HEK293 (cell line): ENCODE measurements at regions not wholly inside any gene's neighbourhood (a gene's known extent, or its start where the extent isn't known, plus 50 kb on each side); places are given as distances from the start of the nearest gene placed in this dataset.

Experiments used
- CTCF ChIA-PET: fragments of 350-600 bp; formaldehyde crosslinking; extraction: SDS; loops from one replicate; lab custom pipeline; 2021; ENCODE audit warnings: antibody characterized with exemption; lab: Yijun Ruan, JAX
- POLR2A ChIA-PET: fragments of 300-600 bp; formaldehyde crosslinking; extraction: SDS; loops from one replicate; lab custom pipeline; 2020; ENCODE audit warnings: antibody characterized with exemption, inconsistent platforms; lab: Yijun Ruan, JAX
- H3K27ac ChIP-seq: fragments of 200-500 bp; sonication (Bioruptor generic); 2 replicates; pipeline ENCODE4 v1.5.1; 2014; ENCODE audit warnings: low read depth, low read length, control low read depth, inconsistent platforms; ENCODE audit errors: extremely low read depth
- H3K36me3 ChIP-seq, 2 experiments: fragments of 200-500 bp in 1 of 2; sonication (Bioruptor generic) in 1 of 2; 1 replicate in 1 of 2; 2 replicates in 1 of 2; pipeline ENCODE4 v1.5.1; 2014 to 2017; ENCODE audit warnings: inconsistent platforms in 2 of 2, low read length in 2 of 2; ENCODE audit not compliant: control insufficient read depth in 2 of 2, insufficient read depth in 1 of 2
- H3K4me1 ChIP-seq: fragments of 200-500 bp; sonication (Bioruptor generic); 2 replicates; pipeline ENCODE4 v1.5.1; 2014; ENCODE audit warnings: mild to moderate bottlenecking, low read length, inconsistent platforms; ENCODE audit not compliant: control insufficient read depth, insufficient read depth
- H3K4me3 ChIP-seq: 2 replicates; pipeline ENCODE4 v1.5.1; 2011; ENCODE audit warnings: low read depth, mild to moderate bottlenecking, control low read depth, low read length, moderate library complexity
- H3K9me3 ChIP-seq: fragments of 200-500 bp; sonication (Bioruptor generic); 2 replicates; pipeline ENCODE4 v1.5.1; 2014; ENCODE audit warnings: low read depth, low read length, inconsistent platforms; ENCODE audit not compliant: control insufficient read depth, insufficient read depth
- HOXD13 ChIP-seq: sonication (generic); formaldehyde crosslinking; IDR thresholded peaks from 2 replicates; pipeline ENCODE4 v1.8.0; 2022; ENCODE audit warnings: missing genetic modification reagents, borderline replicate concordance
- PRDM2 ChIP-seq: fragments of 450-650 bp; formaldehyde crosslinking; IDR thresholded peaks from 2 replicates; pipeline ENCODE4 v1.5.1; 2016; ENCODE audit warnings: missing biosample characterization, missing genetic modification characterization, borderline replicate concordance
- PRDM6 ChIP-seq: fragments of 450-650 bp; formaldehyde crosslinking; IDR thresholded peaks from 2 replicates; pipeline ENCODE4 v1.5.1; 2017; ENCODE audit warnings: missing biosample characterization, missing genetic modification characterization
- ZNF174 ChIP-seq: fragments of 450-650 bp; formaldehyde crosslinking; IDR thresholded peaks from 2 replicates; pipeline ENCODE4 v1.5.0; 2017; ENCODE audit warnings: missing biosample characterization, mild to moderate bottlenecking, missing genetic modification characterization
- ZNF202 ChIP-seq: fragments of 450-650 bp; formaldehyde crosslinking; IDR thresholded peaks from 2 replicates; pipeline ENCODE4 v1.5.1; 2016; ENCODE audit warnings: missing biosample characterization, missing genetic modification characterization, borderline replicate concordance
- ZNF341 ChIP-seq: fragments of 450-650 bp; formaldehyde crosslinking; IDR thresholded peaks from 2 replicates; pipeline ENCODE4; 2016; ENCODE audit warnings: low read depth, missing biosample characterization, missing genetic modification characterization
- ZNF48 ChIP-seq: fragments of 450-650 bp; formaldehyde crosslinking; IDR thresholded peaks from 2 replicates; pipeline ENCODE4 v1.5.1; 2016; ENCODE audit warnings: missing biosample characterization, missing genetic modification characterization
- ZNF558 ChIP-seq: fragments of 450-650 bp; formaldehyde crosslinking; IDR thresholded peaks from 2 replicates; pipeline ENCODE4 v1.5.1; 2016; ENCODE audit warnings: missing biosample characterization, missing genetic modification characterization
- ZNF561 ChIP-seq: fragments of 450-650 bp; IDR thresholded peaks from 2 replicates; pipeline ENCODE4 v1.5.1; 2018; ENCODE audit warnings: missing biosample characterization, missing genetic modification characterization, borderline replicate concordance
- ZNF658 ChIP-seq: fragments of 450-650 bp; formaldehyde crosslinking; IDR thresholded peaks from 2 replicates; pipeline ENCODE4; 2016; ENCODE audit warnings: missing biosample characterization, missing genetic modification characterization
- ZNF677 ChIP-seq: fragments of 450-650 bp; IDR thresholded peaks from 2 replicates; pipeline ENCODE4 v1.5.0; 2018; ENCODE audit warnings: missing biosample characterization, mild to moderate bottlenecking, missing genetic modification characterization, moderate library complexity
- ZSCAN18 ChIP-seq: fragments of 450-650 bp; formaldehyde crosslinking; IDR thresholded peaks from 2 replicates; pipeline ENCODE4 v1.5.1; 2016; ENCODE audit warnings: missing biosample characterization, missing genetic modification characterization
- TF ChIP-seq, protein P1 (sequence below): fragments of 450-650 bp; formaldehyde crosslinking; optimal IDR thresholded peaks from 2 replicates; pipeline ENCODE3; 2016; ENCODE audit warnings: missing biosample characterization, mild to moderate bottlenecking, missing genetic modification characterization
- TF ChIP-seq, protein P2 (sequence below): fragments of 450-650 bp; IDR thresholded peaks from 2 replicates; pipeline ENCODE4 v1.5.1; 2018; ENCODE audit warnings: missing biosample characterization, mild to moderate bottlenecking, missing genetic modification characterization

GRCh38 chr15:39323157-39323556 lies 257.7 kb upstream of the THBS1 start (continued):
- TF ChIP-seq, protein P1, sequence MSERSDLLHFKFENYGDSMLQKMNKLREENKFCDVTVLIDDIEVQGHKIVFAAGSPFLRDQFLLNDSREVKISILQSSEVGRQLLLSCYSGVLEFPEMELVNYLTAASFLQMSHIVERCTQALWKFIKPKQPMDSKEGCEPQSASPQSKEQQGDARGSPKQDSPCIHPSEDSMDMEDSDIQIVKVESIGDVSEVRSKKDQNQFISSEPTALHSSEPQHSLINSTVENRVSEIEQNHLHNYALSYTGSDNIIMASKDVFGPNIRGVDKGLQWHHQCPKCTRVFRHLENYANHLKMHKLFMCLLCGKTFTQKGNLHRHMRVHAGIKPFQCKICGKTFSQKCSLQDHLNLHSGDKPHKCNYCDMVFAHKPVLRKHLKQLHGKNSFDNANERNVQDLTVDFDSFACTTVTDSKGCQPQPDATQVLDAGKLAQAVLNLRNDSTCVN (tag by site-specific recombination): no peak
- TF ChIP-seq ZNF677 (tag by site-specific recombination) (no peak), PRDM2 (tag by site-specific recombination) (no peak), PRDM6 (tag by site-specific recombination) (no peak), ZNF341 (tag by site-specific recombination) (no peak), ZNF202 (no peak), HOXD13 (no peak), ZSCAN18 (no peak), ZNF561 (tag by site-specific recombination) (no peak), ZNF658 (tag by site-specific recombination) (no peak)
- TF ChIP-seq, protein P2, sequence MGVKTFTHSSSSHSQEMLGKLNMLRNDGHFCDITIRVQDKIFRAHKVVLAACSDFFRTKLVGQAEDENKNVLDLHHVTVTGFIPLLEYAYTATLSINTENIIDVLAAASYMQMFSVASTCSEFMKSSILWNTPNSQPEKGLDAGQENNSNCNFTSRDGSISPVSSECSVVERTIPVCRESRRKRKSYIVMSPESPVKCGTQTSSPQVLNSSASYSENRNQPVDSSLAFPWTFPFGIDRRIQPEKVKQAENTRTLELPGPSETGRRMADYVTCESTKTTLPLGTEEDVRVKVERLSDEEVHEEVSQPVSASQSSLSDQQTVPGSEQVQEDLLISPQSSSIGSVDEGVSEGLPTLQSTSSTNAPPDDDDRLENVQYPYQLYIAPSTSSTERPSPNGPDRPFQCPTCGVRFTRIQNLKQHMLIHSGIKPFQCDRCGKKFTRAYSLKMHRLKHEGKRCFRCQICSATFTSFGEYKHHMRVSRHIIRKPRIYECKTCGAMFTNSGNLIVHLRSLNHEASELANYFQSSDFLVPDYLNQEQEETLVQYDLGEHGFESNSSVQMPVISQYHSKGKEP: no peak

DNA sequence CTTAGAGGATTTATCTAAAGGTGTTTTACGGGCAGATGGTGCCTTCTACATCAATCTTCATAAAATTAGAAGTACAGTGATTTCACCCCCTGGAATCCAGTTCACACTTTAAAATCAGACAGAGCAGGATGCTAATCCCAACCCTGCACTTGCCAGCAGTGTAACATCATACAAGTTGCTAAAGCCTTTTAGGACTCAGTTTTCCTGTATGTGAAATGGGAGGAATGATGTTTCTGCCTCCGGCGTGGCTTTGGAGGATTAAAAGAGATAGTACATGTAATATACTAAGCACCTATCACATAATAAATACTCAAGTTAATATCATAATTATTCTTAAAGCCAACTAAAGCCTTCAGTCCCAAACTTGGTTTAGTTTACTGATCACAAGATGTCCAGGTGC lies 257.2 kb upstream of the THBS1 start:
- H3K36me3 ChIP-seq: no peaks in the 10 kb centered on the region
- H3K4me3 ChIP-seq: no peak overlapping the region
- no peak overlapping the region for H3K27ac ChIP-seq
- no peaks in the 10 kb centered on the region for H3K9me3 ChIP-seq
- no peak for TF ChIP-seq ZNF48
- no peak for TF ChIP-seq ZNF558 (tag by site-specific recombination)
- TF ChIP-seq ZNF174 (tag by site-specific recombination): no peak
- ChIA-PET POLR2A (no interaction called here), CTCF (no interaction called here)
- no peaks in the 10 kb centered on the region for H3K4me1 ChIP-seq
